Activated B cell treated with CpG ODN at 0.5 μM for 24 hours (primary cell): ENCODE measurements at regions not wholly inside any gene's neighbourhood (a gene's known extent, or its start where the extent isn't known, plus 50 kb on each side); places are given as distances from the start of the nearest gene placed in this dataset.

Source experiments
- ATAC-seq: fragments of 200-7000 bp; cut with Tn5 transposase; one replicate; pipeline ENCODE4 v1.10.0; 2021; ENCODE audit warnings: low read depth, mild to moderate bottlenecking, moderate library complexity
- CTCF ChIA-PET: fragments of 350-600 bp; sonication (Branson Sonifier 250); formaldehyde crosslinking; loops from one replicate; lab custom pipeline; 2021; ENCODE audit warnings: antibody characterized with exemption; lab: Charles Lee
- POLR2A ChIA-PET: fragments of 350-600 bp; sonication (Branson Sonifier 250); formaldehyde crosslinking; loops from one replicate; lab custom pipeline; 2021; ENCODE audit warnings: antibody characterized with exemption; lab: Charles Lee
- DNase-seq: peaks from one replicate; pipeline ENCODE4 v3.0.0; 2022
- H3K27ac Mint-ChIP-seq: one replicate; pipeline ENCODE4 v1.8.0; 2020; ENCODE audit warnings: mixed read lengths
- H3K27me3 Mint-ChIP-seq: one replicate; pipeline ENCODE4 v1.8.0; 2021; ENCODE audit warnings: mixed read lengths
- H3K36me3 Mint-ChIP-seq: one replicate; pipeline ENCODE4 v1.8.0; 2021; ENCODE audit warnings: low read depth, mixed read lengths
- H3K4me1 Mint-ChIP-seq: one replicate; pipeline ENCODE4 v1.8.0; 2021; ENCODE audit warnings: mixed read lengths
- H3K4me3 Mint-ChIP-seq: one replicate; pipeline ENCODE4 v1.8.0; 2020; ENCODE audit warnings: mild to moderate bottlenecking, mixed read lengths
- H3K9me3 Mint-ChIP-seq: one replicate; pipeline ENCODE4 v1.8.0; 2020; ENCODE audit warnings: mixed read lengths
- CTCF ChIP-seq: fragments of 200-600 bp; IDR thresholded peaks from one replicate; pipeline ENCODE4 v1.8.0; 2022; ENCODE audit warnings: antibody characterized with exemption, mild to moderate bottlenecking
- intact Hi-C: fragments of 100-400 bp; cut with micrococcal nuclease; formaldehyde crosslinking; loops from one replicate; pipeline ENCODE4 v1.15.1; 2024

- H3K4me3 Mint-ChIP-seq, result no peak overlapping the region
- H3K4me1 Mint-ChIP-seq, result no peaks in the 10 kb centered on the region
- H3K36me3 Mint-ChIP-seq, result no peaks in the 10 kb centered on the region
- CTCF ChIA-PET, result no interaction called here
- intact Hi-C loops, result no loop called here
- no peak for TF ChIP-seq CTCF
- no peak overlapping the region for H3K27ac Mint-ChIP-seq
- no peaks in the 10 kb centered on the region for H3K27me3 Mint-ChIP-seq
- H3K9me3 Mint-ChIP-seq, result peaks cover 3% of the 10 kb centered on the region
- DNase-seq (no peak), ATAC-seq (no peak)
- POLR2A ChIA-PET, result no interaction called here
These were observed 447.4 kb upstream of the ROBO1 start for GRCh38 chr3:80215191-80215590.

GRCh38 chr3:80213086-80213485 lies 445.3 kb upstream of the ROBO1 start:
- intact Hi-C loops, result no loop called here
- ATAC-seq (no peak), DNase-seq (no peak)
- Mint-ChIP-seq H3K27ac (no peak overlapping the region), H3K9me3 (peaks cover 3% of the 10 kb centered on the region), H3K27me3 (no peaks in the 10 kb centered on the region), H3K36me3 (no peaks in the 10 kb centered on the region), H3K4me1 (no peaks in the 10 kb centered on the region), H3K4me3 (no peak overlapping the region)
- no peak for TF ChIP-seq CTCF
- ChIA-PET CTCF (no interaction called here), POLR2A (no interaction called here)

- Mint-ChIP-seq H3K36me3 (no peaks in the 10 kb centered on the region), H3K4me1 (no peaks in the 10 kb centered on the region), H3K4me3 (no peak overlapping the region), H3K27me3 (no peaks in the 10 kb centered on the region), H3K9me3 (peaks cover 8% of the 10 kb centered on the region), H3K27ac (no peak overlapping the region)
- POLR2A ChIA-PET, result no interaction called here
- ATAC-seq (no peak), DNase-seq (no peak)
- intact Hi-C loops, result no loop called here
- TF ChIP-seq CTCF, result no peak
- CTCF ChIA-PET, result no interaction called here
These were observed 425.1 kb upstream of the ROBO1 start for GRCh38 chr3:80192936-80193335.

- Mint-ChIP-seq H3K9me3 (peaks cover 5% of the 10 kb centered on the region), H3K4me3 (no peak overlapping the region), H3K27me3 (no peaks in the 10 kb centered on the region), H3K4me1 (no peaks in the 10 kb centered on the region), H3K27ac (no peak overlapping the region), H3K36me3 (no peaks in the 10 kb centered on the region)
- intact Hi-C loops, result no loop called here
- POLR2A ChIA-PET, result no interaction called here
- no peak for TF ChIP-seq CTCF
- CTCF ChIA-PET, result no interaction called here
- ATAC-seq, result no peak
- DNase-seq, result no peak
These were observed 422.3 kb upstream of the ROBO1 start for GRCh38 chr3:80190051-80190450.

GRCh38 chr3:80187981-80188380 lies 420.2 kb upstream of the ROBO1 start:
- Mint-ChIP-seq H3K27ac (no peak overlapping the region), H3K36me3 (no peaks in the 10 kb centered on the region), H3K27me3 (no peaks in the 10 kb centered on the region), H3K4me3 (no peak overlapping the region), H3K9me3 (no peaks in the 10 kb centered on the region), H3K4me1 (no peaks in the 10 kb centered on the region)
- no peak for TF ChIP-seq CTCF
- intact Hi-C loops, result no loop called here
- ATAC-seq, result no peak
- no peak for DNase-seq
- ChIA-PET POLR2A (no interaction called here), CTCF (no interaction called here)
